Hepatocyte (in vitro differentiated cells): ENCODE measurements at regions not wholly inside any gene's neighbourhood (a gene's known extent, or its start where the extent isn't known, plus 50 kb on each side); places are given as distances from the start of the nearest gene placed in this dataset.

ENCODE experiments used
- DNase-seq: peaks from one replicate; pipeline ENCODE4 v3.0.0-alpha.2; 2016; ENCODE audit warnings: low spot score
- H2AFZ ChIP-seq: fragments of 200-600 bp; sonication (generic); 2 replicates; pipeline ENCODE4 v1.6.0; 2016; ENCODE audit warnings: antibody characterized with exemption, mild to moderate bottlenecking
- H3K27ac ChIP-seq: fragments of 200-600 bp; sonication (generic); 2 replicates; pipeline ENCODE4 v1.5.1; 2016; ENCODE audit warnings: mild to moderate bottlenecking
- H3K27me3 ChIP-seq: fragments of 200-600 bp; sonication (generic); 2 replicates; pipeline ENCODE4 v1.6.1; 2016
- H3K36me3 ChIP-seq: fragments of 200-600 bp; sonication (generic); replicated peaks from 2 replicates; pipeline ENCODE4 v1.5.1; 2016; ENCODE audit warnings: low read depth; ENCODE audit not compliant: insufficient read depth
- H3K4me1 ChIP-seq: fragments of 200-600 bp; sonication (generic); 2 replicates; pipeline ENCODE4 v1.5.1; 2016; ENCODE audit warnings: mild to moderate bottlenecking, moderate library complexity; ENCODE audit not compliant: insufficient read depth
- H3K4me2 ChIP-seq: fragments of 200-600 bp; sonication (generic); 2 replicates; pipeline ENCODE4 v1.6.0; 2016
- H3K4me3 ChIP-seq: fragments of 200-600 bp; sonication (generic); 2 replicates; pipeline ENCODE4 v1.5.1; 2016; ENCODE audit warnings: mild to moderate bottlenecking
- H3K79me2 ChIP-seq: fragments of 200-600 bp; sonication (generic); 2 replicates; pipeline ENCODE4 v1.6.0; 2017; ENCODE audit warnings: mild to moderate bottlenecking
- H3K9me2 ChIP-seq: fragments of 200-600 bp; sonication (generic); replicated peaks from 2 replicates; pipeline ENCODE4 v1.6.0; 2017; ENCODE audit warnings: mild to moderate bottlenecking; ENCODE audit not compliant: insufficient read depth
- H3K9me3 ChIP-seq: fragments of 200-600 bp; sonication (generic); 2 replicates; pipeline ENCODE4 v1.5.1; 2016; ENCODE audit warnings: low read depth, mild to moderate bottlenecking
- H4K20me1 ChIP-seq: fragments of 200-600 bp; sonication (generic); 2 replicates; pipeline ENCODE4 v1.6.0; 2016; ENCODE audit warnings: mild to moderate bottlenecking; ENCODE audit not compliant: insufficient read depth, poor library complexity, severe bottlenecking
- CTCF ChIP-seq: fragments of 200-600 bp; sonication (generic); IDR thresholded peaks from 2 replicates; pipeline ENCODE4 v1.5.1; 2016; ENCODE audit warnings: antibody characterized with exemption, mild to moderate bottlenecking; ENCODE audit not compliant: poor library complexity
- EZH2 ChIP-seq: fragments of 200-600 bp; sonication (generic); IDR thresholded peaks from 2 replicates; pipeline ENCODE4 v1.6.1; 2016; ENCODE audit warnings: antibody characterized with exemption, mild to moderate bottlenecking, borderline replicate concordance
- EZH2phosphoT487 ChIP-seq: fragments of 200-600 bp; sonication (generic); IDR thresholded peaks from one replicate; pipeline ENCODE4 v1.6.1; 2018; ENCODE audit warnings: antibody characterized with exemption, mild to moderate bottlenecking, low read depth, moderate library complexity; ENCODE audit not compliant: unreplicated experiment, severe bottlenecking
- WGBS: methylation state at CpG from one replicate; pipeline ENCODE4 v1.1.6; 2016; ENCODE audit warnings: low lambda C conversion rate; ENCODE audit errors: missing lambda C conversion rate; 5-methylcytosine and 5-hydroxymethylcytosine counted together

- Histone ChIP-seq H3K27me3 (no peaks in the 10 kb centered on the region), H3K4me1 (no peaks in the 10 kb centered on the region), H3K9me3 (no peaks in the 10 kb centered on the region), H3K4me3 (no peak overlapping the region), H3K27ac (no peak overlapping the region), H3K79me2 (no peaks in the 10 kb centered on the region), H2AFZ (no peak overlapping the region), H3K36me3 (no peaks in the 10 kb centered on the region), H4K20me1 (no peaks in the 10 kb centered on the region), H3K9me2 (no peaks in the 10 kb centered on the region), H3K4me2 (no peak overlapping the region)
- 71% methylated on average over 5 of the region's 5 CpGs for WGBS
- DNase-seq: no peak
- TF ChIP-seq EZH2 (no peak), EZH2phosphoT487 (no peak), CTCF (no peak)
Observed at GRCh38 chr4:24033626-24034025, 143.8 kb upstream of the PPARGC1A start.

- no peak overlapping the region for H3K27ac ChIP-seq
- WGBS: 92% methylated on average over 2 of the region's 2 CpGs
- H3K27me3 ChIP-seq: no peaks in the 10 kb centered on the region
- no peak for TF ChIP-seq EZH2
- TF ChIP-seq CTCF: peak; percentile 33
- no peaks in the 10 kb centered on the region for H3K9me3 ChIP-seq
- no peaks in the 10 kb centered on the region for H3K36me3 ChIP-seq
- no peak overlapping the region for H3K4me2 ChIP-seq
- no peak overlapping the region for H3K4me3 ChIP-seq
- no peaks in the 10 kb centered on the region for H4K20me1 ChIP-seq
- H2AFZ ChIP-seq: no peak overlapping the region
- DNase-seq: peak; percentile 40
- no peaks in the 10 kb centered on the region for H3K4me1 ChIP-seq
- no peaks in the 10 kb centered on the region for H3K9me2 ChIP-seq
- no peaks in the 10 kb centered on the region for H3K79me2 ChIP-seq
Observed at GRCh38 chr4:24032371-24032989, 142.6 kb upstream of the PPARGC1A start.

GRCh38 chr4:24026596-24026995 lies 136.7 kb upstream of the PPARGC1A start:
- Histone ChIP-seq H3K27me3 (peaks cover 3% of the 10 kb centered on the region), H2AFZ (no peak overlapping the region), H3K9me3 (no peaks in the 10 kb centered on the region), H3K4me1 (no peaks in the 10 kb centered on the region), H3K9me2 (no peaks in the 10 kb centered on the region), H3K36me3 (no peaks in the 10 kb centered on the region), H4K20me1 (no peaks in the 10 kb centered on the region), H3K79me2 (no peaks in the 10 kb centered on the region), H3K27ac (no peak overlapping the region), H3K4me2 (no peak overlapping the region), H3K4me3 (no peak overlapping the region)
- TF ChIP-seq CTCF (no peak), EZH2phosphoT487 (no peak), EZH2 (no peak)
- DNase-seq: no peak
- 78% methylated on average over 4 of the region's 4 CpGs for whole genome bisulfite sequencing

- DNase-seq: peak; percentile 16
- H2AFZ ChIP-seq: no peak overlapping the region
- H3K9me2 ChIP-seq: no peaks in the 10 kb centered on the region
- WGBS: 73% methylated on average over 4 of the region's 4 CpGs
- H3K27me3 ChIP-seq: peaks cover 19% of the 10 kb centered on the region
- no peak overlapping the region for H3K4me3 ChIP-seq
- H4K20me1 ChIP-seq: no peaks in the 10 kb centered on the region
- H3K79me2 ChIP-seq: no peaks in the 10 kb centered on the region
- H3K36me3 ChIP-seq: no peaks in the 10 kb centered on the region
- H3K4me2 ChIP-seq: no peak overlapping the region
- H3K27ac ChIP-seq: no peak overlapping the region
- no peaks in the 10 kb centered on the region for H3K9me3 ChIP-seq
- TF ChIP-seq EZH2 (no peak), CTCF (no peak), EZH2phosphoT487 (no peak)
- H3K4me1 ChIP-seq: no peaks in the 10 kb centered on the region
Observed at GRCh38 chr4:24024605-24025004, 134.8 kb upstream of the PPARGC1A start.
